ENCODE measurements at regions not wholly inside any gene's neighbourhood (a gene's known extent, or its start where the extent isn't known, plus 50 kb on each side); places are given as distances from the start of the nearest gene placed in this dataset.

DNA sequence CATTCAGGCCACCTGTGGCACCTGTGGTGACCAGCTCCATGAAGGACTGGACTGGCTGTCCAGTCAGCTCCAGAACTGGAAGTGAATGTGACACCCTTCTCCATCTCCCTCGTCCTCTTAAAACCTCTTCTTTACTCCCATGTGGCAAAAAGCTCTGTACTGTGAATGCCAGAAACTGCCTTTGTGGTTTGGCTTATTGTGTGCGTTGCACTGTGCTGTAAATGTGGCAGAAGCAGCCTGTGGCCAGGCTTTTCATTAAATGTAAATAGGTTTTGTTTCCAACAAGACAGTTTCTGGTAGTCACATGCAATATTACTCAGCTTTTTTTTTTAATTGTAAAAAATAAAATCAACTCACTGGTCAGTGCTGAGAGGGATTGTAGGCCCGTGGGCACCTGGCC, 453.7 kb downstream of the ATP23 start:
- ChIA-PET POLR2A (ENCODE audit: low non-redundant PET) (no interaction called here), CTCF (no interaction called here)
- no peak overlapping the region for H3K27ac ChIP-seq
- TF ChIP-seq, protein P1, sequence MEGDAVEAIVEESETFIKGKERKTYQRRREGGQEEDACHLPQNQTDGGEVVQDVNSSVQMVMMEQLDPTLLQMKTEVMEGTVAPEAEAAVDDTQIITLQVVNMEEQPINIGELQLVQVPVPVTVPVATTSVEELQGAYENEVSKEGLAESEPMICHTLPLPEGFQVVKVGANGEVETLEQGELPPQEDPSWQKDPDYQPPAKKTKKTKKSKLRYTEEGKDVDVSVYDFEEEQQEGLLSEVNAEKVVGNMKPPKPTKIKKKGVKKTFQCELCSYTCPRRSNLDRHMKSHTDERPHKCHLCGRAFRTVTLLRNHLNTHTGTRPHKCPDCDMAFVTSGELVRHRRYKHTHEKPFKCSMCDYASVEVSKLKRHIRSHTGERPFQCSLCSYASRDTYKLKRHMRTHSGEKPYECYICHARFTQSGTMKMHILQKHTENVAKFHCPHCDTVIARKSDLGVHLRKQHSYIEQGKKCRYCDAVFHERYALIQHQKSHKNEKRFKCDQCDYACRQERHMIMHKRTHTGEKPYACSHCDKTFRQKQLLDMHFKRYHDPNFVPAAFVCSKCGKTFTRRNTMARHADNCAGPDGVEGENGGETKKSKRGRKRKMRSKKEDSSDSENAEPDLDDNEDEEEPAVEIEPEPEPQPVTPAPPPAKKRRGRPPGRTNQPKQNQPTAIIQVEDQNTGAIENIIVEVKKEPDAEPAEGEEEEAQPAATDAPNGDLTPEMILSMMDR (conservative IDR thresholded peaks at IDR 0.05; ENCODE audit: low read depth), result no peak
- no peak for DNase-seq (ENCODE audit: low spot score)

DNA sequence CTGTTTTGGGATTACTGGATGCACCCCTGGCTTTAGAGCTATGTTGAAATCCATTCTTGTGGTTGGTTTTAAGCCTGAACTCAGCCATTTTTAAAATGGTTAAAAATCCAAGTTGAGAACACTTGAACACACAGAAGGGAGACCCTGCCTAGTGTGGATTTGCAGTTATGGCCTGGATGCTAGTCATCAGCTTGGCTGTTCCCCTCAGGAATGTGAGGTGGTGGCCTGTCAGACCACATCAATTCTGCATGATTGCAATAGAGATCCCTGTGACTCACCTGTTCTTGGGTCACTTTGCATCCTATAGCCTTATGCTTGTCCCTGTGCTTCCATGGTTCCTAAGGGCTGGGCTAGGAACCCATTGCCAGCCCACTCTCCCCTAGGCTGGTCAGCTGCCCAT, 454.1 kb downstream of the ATP23 start:
- POLR2A ChIA-PET (ENCODE audit: low non-redundant PET), result no interaction called here
- DNase-seq (ENCODE audit: low spot score), result no peak
- CTCF ChIA-PET, result no interaction called here
- no peak overlapping the region for H3K27ac ChIP-seq
- TF ChIP-seq, protein P1 (conservative IDR thresholded peaks at IDR 0.05; ENCODE audit: low read depth), result no peak

DNA sequence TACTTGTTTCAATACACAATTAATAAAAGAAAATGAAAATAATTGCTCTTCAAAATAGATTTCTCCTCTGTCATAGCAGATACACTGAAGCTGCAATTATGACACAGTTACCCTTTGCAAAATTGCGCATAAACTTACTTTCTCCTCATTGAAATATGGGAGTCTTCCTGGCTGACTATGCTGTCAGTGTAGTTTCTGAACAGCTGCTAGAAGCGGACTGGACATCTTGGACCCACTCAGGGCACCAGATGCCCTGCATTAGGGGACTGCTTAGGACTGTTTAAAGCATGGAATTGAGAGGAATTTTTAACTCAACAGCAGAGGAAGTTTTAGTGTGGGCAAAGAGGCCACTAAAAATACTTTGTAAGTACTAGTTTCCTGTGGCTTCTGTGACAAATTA, 454.9 kb downstream of the ATP23 start:
- no peak overlapping the region for H3K27ac ChIP-seq
- TF ChIP-seq, protein P1 (conservative IDR thresholded peaks at IDR 0.05; ENCODE audit: low read depth), result no peak
- DNase-seq (ENCODE audit: low spot score), result no peak
- CTCF ChIA-PET, result no interaction called here
- POLR2A ChIA-PET (ENCODE audit: low non-redundant PET), result no interaction called here

DNA sequence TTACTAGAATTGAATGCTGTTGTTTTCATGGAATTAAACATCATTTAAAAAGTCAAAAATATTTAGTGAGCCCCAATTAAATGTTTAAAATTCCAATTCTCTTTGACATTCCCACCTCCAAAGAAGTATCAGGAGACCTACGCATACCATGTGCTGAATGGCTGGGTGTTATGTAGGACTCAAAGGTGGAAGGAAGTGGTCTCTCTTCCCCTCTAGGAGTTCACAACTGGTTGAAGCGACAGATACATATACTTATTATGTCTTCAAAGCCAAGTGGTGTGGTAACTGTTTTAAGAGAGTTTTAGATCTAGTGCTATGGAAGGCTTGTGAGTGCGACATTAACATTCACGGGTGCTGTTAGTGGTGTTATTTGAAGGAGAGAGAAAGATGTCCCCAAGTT, 464.0 kb downstream of the ATP23 start:
- ChIA-PET POLR2A (ENCODE audit: low non-redundant PET) (no interaction called here), CTCF (no interaction called here)
- DNase-seq (ENCODE audit: low spot score), result no peak
- TF ChIP-seq, protein P1 (conservative IDR thresholded peaks at IDR 0.05; ENCODE audit: low read depth), result no peak
- H3K27ac ChIP-seq, result no peak overlapping the region

DNA sequence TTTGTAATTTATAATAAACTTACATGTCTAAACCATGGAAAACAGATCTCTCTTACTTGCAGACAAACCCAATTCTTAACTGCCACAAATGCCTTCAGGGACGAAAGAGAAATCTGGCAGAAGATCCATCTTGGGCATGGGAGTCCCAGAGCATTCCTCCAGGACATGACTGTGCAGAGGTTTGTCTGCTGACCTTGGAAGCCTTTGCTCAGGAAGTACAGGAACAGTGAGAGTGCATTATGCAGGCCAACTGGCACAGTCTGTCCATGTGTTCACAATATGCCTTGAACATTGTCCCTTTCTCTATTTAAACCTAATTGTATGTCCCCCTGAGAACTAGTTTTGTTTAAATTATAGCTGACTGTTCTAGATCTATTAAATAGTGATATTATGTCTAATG, 467.1 kb downstream of the ATP23 start:
- TF ChIP-seq, protein P1 (conservative IDR thresholded peaks at IDR 0.05; ENCODE audit: low read depth), result no peak
- no peak for DNase-seq (ENCODE audit: low spot score)
- ChIA-PET POLR2A (ENCODE audit: low non-redundant PET) (no interaction called here), CTCF (no interaction called here)
- H3K27ac ChIP-seq, result no peak overlapping the region

DNA sequence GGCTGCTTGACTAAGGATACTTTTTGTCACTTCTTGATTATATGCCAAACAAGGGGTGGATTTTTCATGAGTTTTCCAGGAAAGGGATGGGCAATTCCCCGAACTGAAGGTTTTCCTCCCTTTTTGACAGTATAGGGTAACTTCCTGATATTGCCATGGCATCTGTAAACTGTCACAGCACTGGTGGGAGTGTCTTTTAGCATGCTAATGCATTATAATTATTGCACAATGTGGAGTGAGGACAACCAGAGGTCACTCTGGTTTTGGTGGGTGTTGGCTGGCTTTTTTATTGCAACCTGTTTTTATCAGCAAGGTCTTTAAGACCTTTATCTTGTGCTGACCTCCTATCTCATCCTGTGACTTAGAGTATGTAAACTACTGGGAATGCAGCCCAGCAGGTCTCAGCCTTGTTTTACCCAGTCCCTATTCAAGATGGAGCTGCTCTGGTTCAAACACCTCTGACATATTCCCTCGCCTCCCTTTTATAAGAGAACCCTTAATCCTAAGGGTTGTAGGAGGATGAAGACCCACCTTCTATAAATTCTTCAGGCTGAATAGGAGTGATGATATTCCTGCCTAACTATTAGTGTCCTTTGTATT, 471.2 kb downstream of the ATP23 start:
- DNase-seq (ENCODE audit: low spot score), result no peak
- TF ChIP-seq, protein P1 (conservative IDR thresholded peaks at IDR 0.05; ENCODE audit: low read depth), result no peak

DNA sequence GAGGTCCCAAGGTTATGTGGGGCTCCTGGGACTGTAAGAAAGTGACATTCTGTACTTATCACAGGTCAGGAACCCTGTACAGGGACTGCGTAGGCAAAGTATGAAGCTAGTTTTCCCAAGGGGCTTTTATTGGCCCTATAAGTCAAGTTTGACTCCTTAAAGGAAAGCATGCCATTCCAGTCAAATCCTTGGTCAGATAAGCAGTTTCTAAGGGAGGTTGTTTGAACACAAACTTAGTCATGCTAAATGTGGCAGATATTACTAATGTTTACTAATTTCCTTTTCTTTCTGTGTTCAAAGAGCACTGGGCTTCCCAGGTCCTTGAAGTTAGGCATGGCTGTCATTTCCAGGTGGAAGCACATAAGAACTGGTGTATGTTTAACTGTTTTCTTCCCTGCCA, 472.4 kb downstream of the ATP23 start:
- ChIA-PET POLR2A (ENCODE audit: low non-redundant PET) (no interaction called here), CTCF (no interaction called here)
- H3K27ac ChIP-seq, result no peak overlapping the region
- TF ChIP-seq, protein P1 (conservative IDR thresholded peaks at IDR 0.05; ENCODE audit: low read depth), result no peak
- DNase-seq (ENCODE audit: low spot score), result no peak

More for the DNA sequence above, 471.2 kb downstream of the ATP23 start:
- CTCF ChIA-PET, result no interaction called here
- POLR2A ChIA-PET (ENCODE audit: low non-redundant PET), result no interaction called here
- no peak overlapping the region for H3K27ac ChIP-seq

All from RWPE1 (cell line).